Sciatic nerve (tissue), 2 donors: ENCODE measurements at regions not wholly inside any gene's neighbourhood (a gene's known extent, or its start where the extent isn't known, plus 50 kb on each side); places are given as distances from the start of the nearest gene placed in this dataset.

ENCODE experiments used
- ATAC-seq: fragments of 200-7000 bp; cut with Tn5 transposase; one replicate; pipeline ENCODE4 v1.9.1; 2020; ENCODE audit warnings: mild to moderate bottlenecking, moderate library complexity
- DNase-seq: peaks from one replicate; pipeline ENCODE4 v3.0.0-alpha.2; 2020; ENCODE audit warnings: low spot score
- intact Hi-C: fragments of 100-400 bp; cut with DNase I; formaldehyde crosslinking; loops from one replicate; pipeline ENCODE4 v1.14.2; 2022
- donor health status: DM: no; HTN: no; CAD: no.
- donor health status: DM: no; HTN: no; CAD: no.

DNA sequence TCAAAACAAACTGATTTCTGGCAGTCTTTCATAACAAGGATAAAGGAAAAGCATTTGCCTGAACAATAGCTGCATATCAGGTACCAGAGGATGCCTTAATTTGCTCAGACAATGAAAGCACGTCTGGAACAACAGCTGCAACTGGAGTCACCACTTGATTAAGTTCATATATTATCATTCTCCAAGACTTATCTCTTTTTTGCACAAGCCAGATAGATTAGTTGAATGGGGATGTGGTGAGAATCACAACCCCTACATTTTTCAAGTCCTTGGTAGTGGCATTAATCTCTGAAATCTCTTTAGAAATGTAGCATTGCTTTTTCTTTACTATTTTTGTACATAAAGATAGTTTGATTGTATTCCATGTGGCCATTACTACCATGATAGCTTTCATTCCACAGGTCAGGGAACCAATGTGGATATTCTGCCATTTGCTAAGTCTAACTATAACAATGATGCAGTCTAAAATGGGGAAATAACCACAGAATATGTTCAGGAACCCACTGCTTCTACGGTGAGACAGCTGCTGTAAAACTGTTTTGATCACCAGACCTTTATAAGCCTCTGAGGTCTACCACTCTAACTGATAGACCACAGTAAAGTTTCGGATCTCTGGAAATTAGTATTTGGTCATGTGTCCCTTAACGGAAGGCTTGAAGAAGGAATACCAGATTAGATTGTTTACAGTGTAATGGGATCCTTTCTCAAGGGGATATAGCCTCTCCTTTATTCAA lies 1176.2 kb downstream of the DNAJB9 start:
- DNase-seq: no peak
- intact Hi-C loops: no loop called here
- ATAC-seq: no peak

DNA sequence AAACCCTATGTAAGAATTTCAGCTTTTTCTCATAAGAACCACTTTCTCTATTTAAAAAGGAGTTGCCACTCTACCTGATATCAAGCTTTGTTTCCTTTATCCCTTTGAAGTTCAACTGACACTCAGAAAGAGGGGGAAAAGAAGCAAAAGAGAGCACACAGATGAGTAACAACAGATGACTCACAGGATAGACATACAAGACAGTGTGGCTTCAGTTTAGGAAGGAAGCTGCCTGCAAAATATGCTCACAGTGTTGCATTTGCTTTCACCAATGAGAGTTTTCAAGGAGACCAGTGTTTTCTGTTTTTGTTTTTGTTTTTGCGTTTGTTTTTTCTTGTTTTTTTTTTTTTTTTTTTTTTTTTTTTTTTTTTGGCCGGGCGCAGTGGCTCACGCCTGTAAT lies 1181.6 kb downstream of the DNAJB9 start:
- intact Hi-C loops: no loop called here
- ATAC-seq: no peak
- DNase-seq: no peak

- intact Hi-C loops: no loop called here
- no peak for ATAC-seq
- no peak for DNase-seq
Observed at GRCh38 chr7:109752068-109752467, 1182.4 kb downstream of the DNAJB9 start.

DNA sequence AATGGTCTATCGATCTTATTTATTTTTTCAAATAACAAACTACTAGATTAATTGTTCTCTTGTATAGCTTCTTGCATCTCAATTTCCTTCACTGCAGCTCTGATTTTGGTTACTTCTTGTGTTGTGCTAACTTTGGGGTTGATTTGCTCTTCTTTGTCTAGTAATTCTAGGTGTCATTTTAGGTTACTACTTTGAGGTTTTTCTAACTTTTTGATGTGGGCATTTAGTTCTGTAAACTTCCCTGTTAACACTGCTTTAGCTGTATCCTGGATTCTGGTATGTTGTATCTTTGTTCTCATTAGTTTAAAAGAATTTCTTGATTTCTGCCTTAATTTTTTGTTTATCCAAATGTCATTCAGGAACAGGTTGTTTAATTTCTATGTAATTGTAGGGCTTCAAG lies 1188.0 kb downstream of the DNAJB9 start:
- ATAC-seq: no peak
- intact Hi-C loops: no loop called here
- DNase-seq: no peak

DNA sequence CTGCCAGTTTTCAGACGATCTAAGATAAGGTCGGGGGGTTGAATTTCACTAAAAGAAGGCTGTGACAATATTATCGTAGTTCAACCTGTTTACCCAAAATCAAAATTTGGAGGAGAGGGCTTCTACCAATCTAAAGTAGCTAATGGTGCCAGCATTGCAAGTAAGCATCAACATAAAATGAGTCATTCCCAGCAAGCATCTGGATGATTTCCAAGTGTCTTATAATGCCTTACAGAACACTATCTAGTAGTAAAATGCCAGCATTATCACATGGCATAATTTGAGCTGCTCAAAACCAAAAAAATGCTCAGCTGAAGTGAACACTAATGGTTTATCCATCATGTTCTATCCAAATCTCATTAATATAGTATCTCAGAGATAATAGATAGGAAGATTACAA lies 1193.9 kb downstream of the DNAJB9 start:
- intact Hi-C loops: no loop called here
- DNase-seq (no peak), ATAC-seq (no peak)

GRCh38 chr7:109772161-109772560 lies 1202.5 kb downstream of the DNAJB9 start:
- DNase-seq (no peak), ATAC-seq (no peak)
- intact Hi-C loops: no loop called here

- DNase-seq (no peak), ATAC-seq (no peak)
- intact Hi-C loops: no loop called here
Observed at GRCh38 chr7:109782806-109783205, 1213.1 kb downstream of the DNAJB9 start.

GRCh38 chr7:109806548-109806947 lies 1236.9 kb downstream of the DNAJB9 start:
- DNase-seq: no peak
- intact Hi-C loops: no loop called here

GRCh38 chr7:109821156-109821555 lies 1251.5 kb downstream of the DNAJB9 start:
- DNase-seq: no peak
- ATAC-seq: no peak
- intact Hi-C loops: no loop called here

More at GRCh38 chr7:109806548-109806947, 1236.9 kb downstream of the DNAJB9 start:
- no peak for ATAC-seq

GRCh38 chr7:109834851-109835250 lies 1256.1 kb upstream of the LRRN3 start:
- intact Hi-C loops: no loop called here
- no peak for DNase-seq
- ATAC-seq: no peak

GRCh38 chr7:109835577-109835976 lies 1255.3 kb upstream of the LRRN3 start:
- no peak for DNase-seq
- intact Hi-C loops: no loop called here
- no peak for ATAC-seq

GRCh38 chr7:109836016-109836415 lies 1254.9 kb upstream of the LRRN3 start:
- DNase-seq (no peak), ATAC-seq (no peak)
- intact Hi-C loops: no loop called here

- intact Hi-C loops: no loop called here
- no peak for ATAC-seq
- DNase-seq: no peak
Observed at GRCh38 chr7:109842386-109842785, 1248.5 kb upstream of the LRRN3 start.

GRCh38 chr7:109844362-109844761 lies 1246.6 kb upstream of the LRRN3 start:
- intact Hi-C loops: no loop called here
- DNase-seq (no peak), ATAC-seq (no peak)

DNA sequence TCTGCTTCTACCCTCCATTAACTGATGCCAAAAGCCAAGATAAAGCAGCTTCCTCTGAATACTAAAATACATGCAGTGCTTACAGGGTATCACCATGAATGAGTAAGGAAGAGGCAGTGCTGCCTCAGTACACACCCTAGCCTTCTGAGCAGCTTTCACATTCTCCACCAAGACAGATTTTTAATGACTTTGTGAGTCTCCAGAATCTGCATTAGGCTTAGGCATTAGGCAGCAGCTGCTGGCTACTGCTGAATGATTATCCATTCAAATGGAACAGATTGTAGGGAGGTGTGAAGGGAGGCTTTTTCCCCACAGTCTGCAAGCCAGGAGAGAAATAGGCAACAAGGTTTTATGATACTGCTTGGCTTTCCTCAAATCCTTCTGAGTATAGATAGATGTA lies 1226.7 kb upstream of the LRRN3 start:
- DNase-seq: no peak
- intact Hi-C loops: no loop called here
- ATAC-seq: no peak

- no peak for DNase-seq
- no peak for ATAC-seq
- intact Hi-C loops: no loop called here
Observed at GRCh38 chr7:109868215-109868860, 1222.6 kb upstream of the LRRN3 start.

DNA sequence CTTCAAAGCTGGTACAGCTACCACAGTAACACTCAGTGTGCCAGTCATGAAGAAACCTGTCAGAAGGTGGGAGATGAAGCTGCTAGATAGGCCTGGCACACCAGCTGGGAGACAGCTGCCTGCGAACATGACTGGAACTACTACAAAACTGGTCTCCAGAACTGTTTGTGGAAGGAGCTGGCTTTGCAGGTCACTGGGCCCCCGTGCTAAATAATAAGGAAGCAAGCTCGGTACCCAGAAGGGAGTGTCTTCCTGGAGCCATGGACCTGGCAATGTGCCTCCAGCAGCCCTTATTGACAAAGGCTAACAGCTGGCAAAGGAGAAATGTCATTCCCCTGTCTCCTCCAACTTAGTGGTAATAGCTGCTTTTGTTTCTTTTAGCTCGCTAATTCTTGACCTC lies 1217.6 kb upstream of the LRRN3 start:
- intact Hi-C loops: no loop called here
- ATAC-seq: no peak

DNA sequence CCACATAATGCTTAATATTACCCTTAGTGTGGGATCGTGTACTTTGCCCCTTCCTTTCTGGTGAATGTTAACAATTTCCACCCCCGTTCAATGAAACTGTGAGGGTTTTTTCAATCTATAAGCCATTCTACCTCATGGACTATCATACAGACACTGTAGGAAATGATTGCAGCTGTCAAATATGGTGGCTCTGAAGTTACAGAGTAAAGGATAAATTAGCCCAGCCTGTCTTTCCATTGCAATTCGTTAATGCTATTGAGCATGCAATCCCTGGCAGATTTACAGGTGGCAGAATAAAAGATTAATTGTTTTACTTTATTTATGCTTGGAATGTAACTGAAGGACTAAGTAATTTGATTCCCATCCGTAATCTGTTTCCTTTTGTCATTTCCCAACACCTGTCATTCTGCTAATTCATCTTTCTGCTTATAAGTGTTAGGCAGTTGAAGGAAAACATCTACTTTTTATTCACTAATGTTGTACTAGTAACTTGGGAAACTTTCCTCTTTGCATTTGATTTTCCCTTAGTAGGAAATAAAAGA lies 1211.6 kb upstream of the LRRN3 start:
- no peak for ATAC-seq
- intact Hi-C loops: no loop called here
- DNase-seq: no peak

More for the DNA sequence above, 1217.6 kb upstream of the LRRN3 start:
- peak; percentile 51 for DNase-seq

GRCh38 chr7:109890622-109891021 lies 1200.3 kb upstream of the LRRN3 start:
- ATAC-seq: no peak
- DNase-seq: no peak
- intact Hi-C loops: no loop called here

DNA sequence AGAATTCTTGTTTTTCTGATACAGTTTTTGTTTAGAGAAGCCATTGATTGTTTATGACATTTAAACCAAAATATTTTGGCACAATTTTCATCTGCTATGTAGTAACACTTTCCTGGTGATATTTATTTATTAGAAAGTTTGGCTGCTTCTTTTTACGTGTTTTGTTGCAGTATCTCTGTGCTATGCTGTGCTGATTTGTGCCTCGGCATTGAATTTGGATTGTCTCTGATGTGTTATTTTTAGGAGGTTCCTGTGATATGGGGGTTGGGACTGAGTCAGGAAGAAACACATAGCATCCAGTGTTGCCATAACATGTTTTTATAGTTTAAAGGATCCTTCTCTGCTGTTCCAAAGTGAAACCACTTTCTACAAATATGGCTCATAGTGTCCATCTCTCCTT lies 1197.7 kb upstream of the LRRN3 start:
- intact Hi-C loops: no loop called here
- no peak for ATAC-seq
- DNase-seq: no peak

DNA sequence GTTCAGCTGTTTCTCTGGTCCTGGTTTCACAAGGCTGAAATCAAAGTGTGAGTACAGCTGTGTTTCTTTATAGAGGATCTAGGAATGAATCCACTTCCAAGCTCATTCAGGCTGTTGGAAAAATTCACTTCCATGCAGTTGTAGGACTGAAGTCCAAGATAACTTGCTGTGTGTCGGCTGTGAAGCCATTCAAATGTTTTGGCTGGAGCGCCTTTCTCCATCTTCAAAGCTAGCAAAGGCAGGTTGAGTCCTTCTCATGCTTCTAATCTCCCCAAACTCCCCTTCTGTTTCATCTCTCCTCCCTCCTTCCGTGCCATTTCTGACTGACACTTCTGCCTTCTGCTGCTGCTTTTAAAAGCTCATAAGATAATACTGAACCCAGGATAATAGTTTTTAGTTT lies 1195.4 kb upstream of the LRRN3 start:
- DNase-seq (no peak), ATAC-seq (no peak)
- intact Hi-C loops: no loop called here
